Lower leg skin (tissue), 3 donors: ENCODE measurements at regions not wholly inside any gene's neighbourhood (a gene's known extent, or its start where the extent isn't known, plus 50 kb on each side); places are given as distances from the start of the nearest gene placed in this dataset.

ENCODE experiments used
- POLR2A ChIP-seq, 2 donors: fragments of 450-650 bp; IDR thresholded peaks; one replicate each; pipeline ENCODE4 v1.6.1; 2016 to 2017; ENCODE audit warnings: antibody characterized with exemption in 2 of 2, mild to moderate bottlenecking in 1 of 2, moderate library complexity in 1 of 2
- TF ChIP-seq, protein P1 (sequence below), 3 donors: fragments of 450-650 bp; IDR thresholded peaks; one replicate each; pipeline ENCODE4 v1.5.1; 2016; ENCODE audit warnings: antibody characterized with exemption in 3 of 3, mild to moderate bottlenecking in 3 of 3, moderate library complexity in 2 of 3

GRCh38 chr14:28584951-28585350, 181.6 kb upstream of the FOXG1 start:
- TF ChIP-seq, protein P1, sequence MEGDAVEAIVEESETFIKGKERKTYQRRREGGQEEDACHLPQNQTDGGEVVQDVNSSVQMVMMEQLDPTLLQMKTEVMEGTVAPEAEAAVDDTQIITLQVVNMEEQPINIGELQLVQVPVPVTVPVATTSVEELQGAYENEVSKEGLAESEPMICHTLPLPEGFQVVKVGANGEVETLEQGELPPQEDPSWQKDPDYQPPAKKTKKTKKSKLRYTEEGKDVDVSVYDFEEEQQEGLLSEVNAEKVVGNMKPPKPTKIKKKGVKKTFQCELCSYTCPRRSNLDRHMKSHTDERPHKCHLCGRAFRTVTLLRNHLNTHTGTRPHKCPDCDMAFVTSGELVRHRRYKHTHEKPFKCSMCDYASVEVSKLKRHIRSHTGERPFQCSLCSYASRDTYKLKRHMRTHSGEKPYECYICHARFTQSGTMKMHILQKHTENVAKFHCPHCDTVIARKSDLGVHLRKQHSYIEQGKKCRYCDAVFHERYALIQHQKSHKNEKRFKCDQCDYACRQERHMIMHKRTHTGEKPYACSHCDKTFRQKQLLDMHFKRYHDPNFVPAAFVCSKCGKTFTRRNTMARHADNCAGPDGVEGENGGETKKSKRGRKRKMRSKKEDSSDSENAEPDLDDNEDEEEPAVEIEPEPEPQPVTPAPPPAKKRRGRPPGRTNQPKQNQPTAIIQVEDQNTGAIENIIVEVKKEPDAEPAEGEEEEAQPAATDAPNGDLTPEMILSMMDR (IDR thresholded peaks at IDR 0.05): no peak
- no peak for TF ChIP-seq POLR2A (IDR thresholded peaks at IDR 0.05)
